Loucy (cell line): ENCODE measurements at regions not wholly inside any gene's neighbourhood (a gene's known extent, or its start where the extent isn't known, plus 50 kb on each side); places are given as distances from the start of the nearest gene placed in this dataset.
"Not testable (repeated sequence)": the region's sequence is repeated elsewhere in the genome, so short reads cannot be mapped to it uniquely, and the experiment has no call there.

Experiments used
- H2AFZ ChIP-seq: fragments of 200-600 bp; sonication (generic); 2 replicates; pipeline ENCODE4 v1.6.0; 2016; ENCODE audit warnings: antibody characterized with exemption, mild to moderate bottlenecking, low read length, moderate library complexity
- H3F3A ChIP-seq: fragments of 200-600 bp; 2 replicates; pipeline ENCODE4 v1.6.0; 2016; ENCODE audit warnings: antibody characterized with exemption, low read depth, mild to moderate bottlenecking
- H3K27me3 ChIP-seq: fragments of 200-600 bp; sonication (generic); 2 replicates; pipeline ENCODE4 v1.6.1; 2014; ENCODE audit warnings: low read length, mild to moderate bottlenecking; ENCODE audit not compliant: insufficient read depth, poor library complexity, severe bottlenecking
- H3K36me3 ChIP-seq: fragments of 200-600 bp; sonication (generic); 2 replicates; pipeline ENCODE4 v1.6.1; 2016; ENCODE audit warnings: low read length; ENCODE audit not compliant: insufficient read depth
- H3K4me1 ChIP-seq: fragments of 200-600 bp; sonication (generic); 2 replicates; pipeline ENCODE4 v1.5.1; 2014; ENCODE audit warnings: low read length, mild to moderate bottlenecking; ENCODE audit not compliant: insufficient read depth, poor library complexity, severe bottlenecking
- H3K4me2 ChIP-seq: fragments of 200-600 bp; sonication (generic); 2 replicates; pipeline ENCODE4 v1.6.0; 2014; ENCODE audit warnings: antibody characterized with exemption, low read length, low read depth, mild to moderate bottlenecking; ENCODE audit not compliant: poor library complexity, severe bottlenecking
- H3K4me3 ChIP-seq: fragments of 200-600 bp; sonication (generic); 2 replicates; pipeline ENCODE4 v1.5.1; 2014; ENCODE audit warnings: low read length, mild to moderate bottlenecking, mixed read lengths; ENCODE audit not compliant: poor library complexity, severe bottlenecking
- H3K79me2 ChIP-seq: fragments of 200-600 bp; sonication (generic); 2 replicates; pipeline ENCODE4 v1.6.1; 2014; ENCODE audit warnings: low read length; ENCODE audit not compliant: insufficient read depth
- H3K9ac ChIP-seq: fragments of 200-600 bp; sonication (generic); 2 replicates; pipeline ENCODE4 v1.6.0; 2014; ENCODE audit warnings: mild to moderate bottlenecking, low read depth, low read length, moderate library complexity; ENCODE audit not compliant: poor library complexity, severe bottlenecking
- H3K9me2 ChIP-seq: fragments of 200-600 bp; sonication (generic); replicated peaks from 2 replicates; pipeline ENCODE4 v1.6.1; 2016; ENCODE audit warnings: low read depth, low read length, mixed read lengths
- H3K9me3 ChIP-seq: fragments of 200-600 bp; sonication (generic); 2 replicates; pipeline ENCODE4 v1.6.1; 2014; ENCODE audit warnings: mild to moderate bottlenecking, antibody characterized with exemption, low read length, low read depth; ENCODE audit not compliant: insufficient read depth
- H4K20me1 ChIP-seq: fragments of 200-600 bp; sonication (generic); 2 replicates; pipeline ENCODE4 v1.6.0; 2014; ENCODE audit warnings: antibody characterized with exemption, low read length, mild to moderate bottlenecking; ENCODE audit not compliant: insufficient read depth, poor library complexity, severe bottlenecking
- EZH2phosphoT487 ChIP-seq: fragments of 200-600 bp; IDR thresholded peaks from 2 replicates; pipeline ENCODE4 v1.6.1; 2018; ENCODE audit warnings: antibody characterized with exemption, mild to moderate bottlenecking, moderate library complexity, borderline replicate concordance
- TF ChIP-seq, protein P1 (sequence below): fragments of 200-600 bp; sonication (generic); conservative IDR thresholded peaks from 2 replicates; pipeline ENCODE4 v1.5.1; 2014; ENCODE audit warnings: mild to moderate bottlenecking, antibody characterized with exemption, low read length

DNA sequence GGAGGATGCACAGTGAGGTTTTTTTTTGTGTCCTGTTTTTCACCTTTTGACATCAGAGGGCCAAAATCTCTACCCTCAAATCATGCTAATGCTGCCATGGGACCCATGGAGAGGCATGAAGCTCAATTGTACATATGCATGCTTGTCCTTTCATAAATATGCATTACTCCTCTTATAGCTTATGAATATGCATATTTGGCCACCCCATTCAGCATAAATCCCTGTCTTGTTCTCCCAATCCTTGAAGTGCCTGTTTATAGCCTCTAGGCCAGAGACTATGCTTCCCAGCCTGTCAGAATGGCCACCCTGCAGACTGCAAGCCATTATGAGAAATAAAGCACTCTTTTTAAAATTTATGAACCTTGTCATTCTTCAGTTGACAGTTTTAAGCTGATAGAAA lies 696.4 kb upstream of the ZNF804A start:
- Histone ChIP-seq H3K4me2 (no peak overlapping the region), H3K36me3 (no peaks in the 10 kb centered on the region), H3K9me3 (no peaks in the 10 kb centered on the region), H2AFZ (no peak overlapping the region), H3F3A (no peaks in the 10 kb centered on the region), H3K79me2 (no peaks in the 10 kb centered on the region), H3K4me3 (no peak overlapping the region), H4K20me1 (no peaks in the 10 kb centered on the region), H3K9ac (no peak overlapping the region), H3K27me3 (no peaks in the 10 kb centered on the region), H3K4me1 (no peaks in the 10 kb centered on the region), H3K9me2 (no peaks in the 10 kb centered on the region)
- TF ChIP-seq, protein P1, sequence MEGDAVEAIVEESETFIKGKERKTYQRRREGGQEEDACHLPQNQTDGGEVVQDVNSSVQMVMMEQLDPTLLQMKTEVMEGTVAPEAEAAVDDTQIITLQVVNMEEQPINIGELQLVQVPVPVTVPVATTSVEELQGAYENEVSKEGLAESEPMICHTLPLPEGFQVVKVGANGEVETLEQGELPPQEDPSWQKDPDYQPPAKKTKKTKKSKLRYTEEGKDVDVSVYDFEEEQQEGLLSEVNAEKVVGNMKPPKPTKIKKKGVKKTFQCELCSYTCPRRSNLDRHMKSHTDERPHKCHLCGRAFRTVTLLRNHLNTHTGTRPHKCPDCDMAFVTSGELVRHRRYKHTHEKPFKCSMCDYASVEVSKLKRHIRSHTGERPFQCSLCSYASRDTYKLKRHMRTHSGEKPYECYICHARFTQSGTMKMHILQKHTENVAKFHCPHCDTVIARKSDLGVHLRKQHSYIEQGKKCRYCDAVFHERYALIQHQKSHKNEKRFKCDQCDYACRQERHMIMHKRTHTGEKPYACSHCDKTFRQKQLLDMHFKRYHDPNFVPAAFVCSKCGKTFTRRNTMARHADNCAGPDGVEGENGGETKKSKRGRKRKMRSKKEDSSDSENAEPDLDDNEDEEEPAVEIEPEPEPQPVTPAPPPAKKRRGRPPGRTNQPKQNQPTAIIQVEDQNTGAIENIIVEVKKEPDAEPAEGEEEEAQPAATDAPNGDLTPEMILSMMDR: no peak
- TF ChIP-seq EZH2phosphoT487: no peak

DNA sequence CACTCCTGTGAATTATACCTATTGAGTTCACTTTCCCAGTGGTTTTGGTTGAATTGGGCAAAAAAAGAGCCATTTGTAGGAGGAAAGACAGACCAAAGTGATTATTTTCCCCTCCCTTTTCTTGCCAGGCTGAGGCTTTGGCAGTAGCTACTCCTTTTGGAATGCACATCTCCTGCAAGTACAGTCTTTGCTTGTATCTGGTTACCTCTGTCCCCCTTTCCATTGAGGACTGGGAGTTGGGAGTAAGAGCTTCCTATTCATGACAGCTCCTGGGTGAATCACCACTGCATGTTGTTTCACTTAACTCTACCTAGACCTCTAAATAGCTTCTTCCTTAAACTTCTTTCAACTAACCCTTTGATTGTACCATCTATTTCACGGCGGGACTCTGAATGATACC lies 695.3 kb upstream of the ZNF804A start:
- Histone ChIP-seq H3K27me3 (no peaks in the 10 kb centered on the region), H2AFZ (no peak overlapping the region), H3K9me2 (no peaks in the 10 kb centered on the region), H3F3A (no peaks in the 10 kb centered on the region), H3K4me2 (no peak overlapping the region), H3K4me1 (no peaks in the 10 kb centered on the region), H3K79me2 (no peaks in the 10 kb centered on the region), H3K9ac (no peak overlapping the region), H3K9me3 (no peaks in the 10 kb centered on the region), H3K4me3 (no peak overlapping the region), H3K36me3 (no peaks in the 10 kb centered on the region), H4K20me1 (no peaks in the 10 kb centered on the region)
- TF ChIP-seq EZH2phosphoT487: no peak
- TF ChIP-seq, protein P1: no peak

DNA sequence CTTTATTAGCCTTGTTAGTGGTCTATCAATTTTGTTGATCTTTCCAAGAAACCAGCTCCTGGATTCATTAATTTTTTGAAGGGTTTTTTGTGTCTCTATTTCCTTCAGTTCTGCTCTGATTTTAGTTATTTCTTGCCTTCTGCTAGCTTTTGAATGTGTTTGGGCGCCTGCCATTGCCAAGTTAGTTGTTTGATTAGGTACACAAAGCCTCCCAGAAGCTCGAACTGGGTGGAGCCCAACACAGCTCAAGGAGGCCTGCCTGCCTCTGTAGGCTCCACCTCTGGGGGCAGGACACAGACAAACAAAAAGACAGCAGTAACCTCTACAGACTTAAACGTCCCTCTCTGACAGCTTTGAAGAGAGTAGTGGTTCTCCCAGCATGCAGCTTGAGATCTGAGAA lies 682.3 kb upstream of the ZNF804A start:
- not testable (repeated sequence) for H2AFZ ChIP-seq, H3K9ac ChIP-seq

DNA sequence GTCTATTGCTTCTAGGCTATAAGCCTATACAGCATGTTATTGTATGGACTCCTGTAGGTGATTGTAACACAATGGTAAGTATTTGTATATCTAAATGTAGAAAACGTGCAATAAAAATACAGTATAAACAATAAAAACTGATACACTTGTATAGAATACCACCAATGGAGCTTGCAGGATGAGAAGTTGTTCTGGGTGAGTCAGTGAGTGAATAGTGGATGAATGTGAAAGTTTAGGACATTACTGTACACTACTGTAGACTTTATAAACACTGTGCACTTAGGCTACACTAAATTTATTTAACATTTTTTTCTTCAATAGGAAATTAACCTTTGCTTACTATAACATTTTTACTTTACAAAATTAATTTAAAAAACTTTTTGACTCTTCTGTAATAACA lies 679.2 kb upstream of the ZNF804A start:
- Histone ChIP-seq H4K20me1 (no peaks in the 10 kb centered on the region), H2AFZ (no peak overlapping the region), H3K9me2 (no peaks in the 10 kb centered on the region), H3K27me3 (no peaks in the 10 kb centered on the region), H3K9ac (no peak overlapping the region), H3K4me1 (no peaks in the 10 kb centered on the region), H3K4me3 (no peak overlapping the region), H3K4me2 (no peak overlapping the region), H3F3A (no peaks in the 10 kb centered on the region), H3K36me3 (no peaks in the 10 kb centered on the region), H3K79me2 (no peaks in the 10 kb centered on the region), H3K9me3 (no peaks in the 10 kb centered on the region)
- TF ChIP-seq EZH2phosphoT487: no peak
- TF ChIP-seq, protein P1: no peak

More for the DNA sequence above, 682.3 kb upstream of the ZNF804A start:
- H3K27me3 ChIP-seq, H3K4me2 ChIP-seq, H3K9me3 ChIP-seq, H3K4me1 ChIP-seq, H3K79me2 ChIP-seq, H3F3A ChIP-seq, H3K9me2 ChIP-seq, H3K36me3 ChIP-seq, H4K20me1 ChIP-seq, H3K4me3 ChIP-seq: not testable (repeated sequence)
